Smooth muscle cell (in vitro differentiated cells): ENCODE measurements at regions not wholly inside any gene's neighbourhood (a gene's known extent, or its start where the extent isn't known, plus 50 kb on each side); places are given as distances from the start of the nearest gene placed in this dataset.
"Not testable (repeated sequence)": the region's sequence is repeated elsewhere in the genome, so short reads cannot be mapped to it uniquely, and the experiment has no call there.

Source experiments
- DNase-seq: peaks from one replicate; lab custom pipeline; 2025; ENCODE audit not compliant: unreplicated experiment; lab: John Stamatoyannopoulos, UW
- H2AFZ ChIP-seq: fragments of 200-600 bp; sonication (generic); 2 replicates; pipeline ENCODE4 v1.6.0; 2016; ENCODE audit warnings: antibody characterized with exemption, low read depth, mild to moderate bottlenecking
- H3F3A ChIP-seq: fragments of 200-600 bp; sonication (generic); 2 replicates; pipeline ENCODE4 v1.6.0; 2017; ENCODE audit warnings: antibody characterized with exemption, low read depth
- H3K27ac ChIP-seq: fragments of 200-600 bp; sonication (generic); 2 replicates; pipeline ENCODE4 v1.5.1; 2016; ENCODE audit warnings: low read depth, mild to moderate bottlenecking
- H3K27me3 ChIP-seq: fragments of 200-600 bp; sonication (generic); 2 replicates; pipeline ENCODE4 v1.6.1; 2016; ENCODE audit warnings: low read depth, mild to moderate bottlenecking
- H3K36me3 ChIP-seq: fragments of 200-600 bp; sonication (generic); 2 replicates; pipeline ENCODE4 v1.5.1; 2016; ENCODE audit warnings: low read depth
- H3K4me1 ChIP-seq: fragments of 200-600 bp; sonication (generic); 2 replicates; pipeline ENCODE4 v1.5.1; 2016; ENCODE audit warnings: low read depth
- H3K4me2 ChIP-seq: fragments of 200-600 bp; sonication (generic); 2 replicates; pipeline ENCODE4 v1.6.0; 2016; ENCODE audit warnings: mild to moderate bottlenecking
- H3K4me3 ChIP-seq: fragments of 200-600 bp; sonication (generic); 2 replicates; pipeline ENCODE4 v1.5.1; 2016; ENCODE audit warnings: mild to moderate bottlenecking
- H3K79me2 ChIP-seq: fragments of 200-600 bp; sonication (generic); 2 replicates; pipeline ENCODE4 v1.6.0; 2016; ENCODE audit warnings: low read depth, mild to moderate bottlenecking
- H3K9ac ChIP-seq: fragments of 200-600 bp; sonication (generic); 2 replicates; pipeline ENCODE4 v1.6.0; 2016; ENCODE audit warnings: low read depth
- H3K9me3 ChIP-seq: fragments of 200-600 bp; sonication (generic); replicated peaks from 2 replicates; pipeline ENCODE4 v1.5.1; 2016; ENCODE audit warnings: low read depth
- H4K20me1 ChIP-seq: fragments of 200-600 bp; sonication (generic); 2 replicates; pipeline ENCODE4 v1.6.0; 2016; ENCODE audit warnings: low read depth
- WGBS: methylation state at CpG from one replicate; pipeline ENCODE4 v1.1.7; 2016; ENCODE audit warnings: low lambda C conversion rate; 5-methylcytosine and 5-hydroxymethylcytosine counted together
- TF ChIP-seq, protein P1 (sequence below): fragments of 200-600 bp; sonication (generic); IDR thresholded peaks from 2 replicates; pipeline ENCODE4 v1.5.1; 2017; ENCODE audit warnings: borderline replicate concordance, mild to moderate bottlenecking, antibody characterized with exemption; ENCODE audit not compliant: insufficient read depth, poor library complexity, severe bottlenecking

DNA sequence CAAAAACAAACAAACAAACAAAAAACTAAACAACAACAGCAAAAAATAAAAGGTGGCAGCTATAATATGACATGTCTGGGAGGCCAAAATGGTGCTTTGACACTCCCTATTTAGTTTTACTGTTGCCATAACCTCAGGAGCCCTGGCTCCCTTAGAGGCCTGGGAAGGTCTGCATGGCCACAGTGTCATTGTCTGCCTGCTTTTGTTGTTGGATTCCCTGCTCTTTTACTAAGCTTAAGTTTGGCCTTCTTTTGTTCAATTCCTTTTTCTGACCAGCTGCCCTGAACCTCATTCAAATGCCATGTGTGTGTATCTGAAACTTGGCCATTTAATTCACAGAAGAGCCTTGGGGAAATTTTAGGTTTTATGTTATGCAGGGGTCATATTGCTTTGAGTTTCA is 458.2 kb downstream of the TMEM232 start:
- no peak overlapping the region for H2AFZ ChIP-seq
- TF ChIP-seq, protein P1, sequence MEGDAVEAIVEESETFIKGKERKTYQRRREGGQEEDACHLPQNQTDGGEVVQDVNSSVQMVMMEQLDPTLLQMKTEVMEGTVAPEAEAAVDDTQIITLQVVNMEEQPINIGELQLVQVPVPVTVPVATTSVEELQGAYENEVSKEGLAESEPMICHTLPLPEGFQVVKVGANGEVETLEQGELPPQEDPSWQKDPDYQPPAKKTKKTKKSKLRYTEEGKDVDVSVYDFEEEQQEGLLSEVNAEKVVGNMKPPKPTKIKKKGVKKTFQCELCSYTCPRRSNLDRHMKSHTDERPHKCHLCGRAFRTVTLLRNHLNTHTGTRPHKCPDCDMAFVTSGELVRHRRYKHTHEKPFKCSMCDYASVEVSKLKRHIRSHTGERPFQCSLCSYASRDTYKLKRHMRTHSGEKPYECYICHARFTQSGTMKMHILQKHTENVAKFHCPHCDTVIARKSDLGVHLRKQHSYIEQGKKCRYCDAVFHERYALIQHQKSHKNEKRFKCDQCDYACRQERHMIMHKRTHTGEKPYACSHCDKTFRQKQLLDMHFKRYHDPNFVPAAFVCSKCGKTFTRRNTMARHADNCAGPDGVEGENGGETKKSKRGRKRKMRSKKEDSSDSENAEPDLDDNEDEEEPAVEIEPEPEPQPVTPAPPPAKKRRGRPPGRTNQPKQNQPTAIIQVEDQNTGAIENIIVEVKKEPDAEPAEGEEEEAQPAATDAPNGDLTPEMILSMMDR: no peak
- no peak overlapping the region for H3K4me3 ChIP-seq

DNA sequence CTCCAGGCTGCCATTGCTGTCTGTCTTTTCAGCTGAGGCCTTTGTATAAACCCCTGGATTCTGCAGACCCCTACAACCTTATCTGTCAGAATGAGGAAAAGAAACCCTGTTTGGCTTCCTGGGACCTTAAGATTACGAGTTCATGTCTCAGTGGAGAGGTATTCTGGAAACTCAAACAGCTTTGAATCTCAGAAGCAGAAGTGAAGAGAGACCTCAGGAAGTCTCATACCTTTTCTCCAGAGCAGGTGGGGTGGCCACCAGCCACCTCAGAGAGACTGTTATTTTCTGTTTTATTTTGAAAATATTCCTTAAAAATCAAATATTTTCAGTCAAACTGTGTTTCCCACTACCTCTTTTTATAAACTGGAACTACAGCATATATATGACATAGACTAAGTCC is 457.5 kb downstream of the TMEM232 start:
- WGBS: 91% methylated on average over 1 of the region's 1 CpG
- H3F3A ChIP-seq: no peaks in the 10 kb centered on the region
- no peak overlapping the region for H3K27ac ChIP-seq
- TF ChIP-seq, protein P1: no peak
- no peak overlapping the region for H3K4me2 ChIP-seq
- H3K36me3 ChIP-seq: no peaks in the 10 kb centered on the region
- no peak overlapping the region for H2AFZ ChIP-seq
- H3K9ac ChIP-seq: no peak overlapping the region
- H3K4me1 ChIP-seq: peaks cover 13% of the 10 kb centered on the region
- DNase-seq: no peak
- H3K27me3 ChIP-seq: no peaks in the 10 kb centered on the region
- H3K4me3 ChIP-seq: no peak overlapping the region
- no peaks in the 10 kb centered on the region for H3K79me2 ChIP-seq
- no peaks in the 10 kb centered on the region for H4K20me1 ChIP-seq
- H3K9me3 ChIP-seq: no peaks in the 10 kb centered on the region

More for the DNA sequence above, 458.2 kb downstream of the TMEM232 start:
- Histone ChIP-seq H3K36me3 (no peaks in the 10 kb centered on the region), H3K9ac (no peak overlapping the region), H3K27ac (no peak overlapping the region), H3K27me3 (no peaks in the 10 kb centered on the region), H4K20me1 (no peaks in the 10 kb centered on the region), H3K79me2 (no peaks in the 10 kb centered on the region), H3F3A (no peaks in the 10 kb centered on the region), H3K4me1 (peaks cover 13% of the 10 kb centered on the region), H3K9me3 (no peaks in the 10 kb centered on the region), H3K4me2 (no peak overlapping the region)
- DNase-seq: no peak

DNA sequence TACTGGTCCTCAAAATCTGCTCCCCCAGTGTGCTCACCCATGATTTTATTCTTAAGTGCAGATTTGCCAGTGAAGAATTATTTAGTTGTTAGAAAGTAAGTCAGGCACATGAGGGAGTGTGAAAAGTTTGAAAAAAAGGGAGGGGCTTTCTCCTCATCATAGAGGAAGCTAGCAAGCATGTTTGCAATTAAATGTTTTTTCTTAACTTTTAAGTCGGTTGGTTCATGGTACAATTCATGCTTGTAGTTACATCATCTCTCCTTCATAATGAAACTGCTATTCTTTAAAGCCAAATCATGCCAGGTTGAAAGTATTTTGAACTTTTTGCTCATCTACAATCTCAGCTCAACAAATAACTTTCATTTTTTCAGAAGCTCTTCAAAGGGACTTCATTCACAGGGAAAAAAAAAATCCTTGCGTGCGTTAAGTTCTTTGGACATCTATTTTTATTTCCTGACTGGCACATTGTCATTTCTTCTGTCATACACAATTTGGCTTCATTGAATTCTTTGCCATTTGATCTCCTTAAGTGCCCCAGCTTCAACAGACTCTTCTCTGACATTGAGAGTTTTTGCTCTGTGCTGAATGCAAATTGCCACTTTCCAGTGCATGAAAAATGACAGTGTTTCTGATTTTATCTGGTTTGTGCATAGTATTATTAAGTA is 456.9 kb downstream of the TMEM232 start:
- H3K27ac ChIP-seq: no peak overlapping the region
- H3F3A ChIP-seq: no peaks in the 10 kb centered on the region
- TF ChIP-seq, protein P1: no peak
- no peaks in the 10 kb centered on the region for H3K9me3 ChIP-seq
- WGBS: 87% methylated on average over 3 of the region's 3 CpGs
- no peak overlapping the region for H2AFZ ChIP-seq
- DNase-seq: no peak
- no peak overlapping the region for H3K9ac ChIP-seq
- no peaks in the 10 kb centered on the region for H4K20me1 ChIP-seq
- no peaks in the 10 kb centered on the region for H3K27me3 ChIP-seq
- H3K4me2 ChIP-seq: no peak overlapping the region
- H3K4me3 ChIP-seq: no peak overlapping the region
- H3K4me1 ChIP-seq: peaks cover 13% of the 10 kb centered on the region
- no peaks in the 10 kb centered on the region for H3K36me3 ChIP-seq
- H3K79me2 ChIP-seq: no peaks in the 10 kb centered on the region

DNA sequence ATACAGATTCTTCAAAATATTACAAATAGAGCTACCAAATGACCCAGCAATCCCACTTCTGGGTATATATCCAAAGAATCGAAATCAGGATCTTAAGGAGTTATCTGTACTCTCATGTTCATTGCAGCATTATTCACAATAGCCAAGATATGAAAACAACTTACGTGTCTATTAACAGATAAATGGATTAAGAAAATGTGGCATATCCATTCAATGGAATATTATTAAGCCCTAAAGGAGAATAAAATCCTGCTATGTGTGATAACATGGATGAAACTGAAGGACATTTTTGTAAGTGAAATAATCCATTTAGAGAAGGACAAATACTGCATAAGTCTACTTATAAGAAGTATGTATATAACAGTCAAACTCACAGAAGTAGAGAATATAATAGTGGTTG is 450.6 kb downstream of the TMEM232 start:
- H3K27ac ChIP-seq: no peak overlapping the region
- no peak for DNase-seq
- H3K4me1 ChIP-seq: no peaks in the 10 kb centered on the region
- no peaks in the 10 kb centered on the region for H3F3A ChIP-seq
- H3K36me3 ChIP-seq: no peaks in the 10 kb centered on the region
- H2AFZ ChIP-seq: no peak overlapping the region
- 94% methylated on average over 2 of the region's 2 CpGs for WGBS
- H3K79me2 ChIP-seq: no peaks in the 10 kb centered on the region
- H3K27me3 ChIP-seq: no peaks in the 10 kb centered on the region
- H4K20me1 ChIP-seq: no peaks in the 10 kb centered on the region
- H3K4me3 ChIP-seq: no peak overlapping the region
- no peak overlapping the region for H3K9ac ChIP-seq
- no peaks in the 10 kb centered on the region for H3K9me3 ChIP-seq
- TF ChIP-seq, protein P1: no peak
- no peak overlapping the region for H3K4me2 ChIP-seq

GRCh38 chr5:110278449-110278848 is 448.0 kb downstream of the TMEM232 start:
- H3K9me3 ChIP-seq, H3K36me3 ChIP-seq, H3K27me3 ChIP-seq, H3K27ac ChIP-seq, H3K4me1 ChIP-seq, H3K4me2 ChIP-seq, H3F3A ChIP-seq, H4K20me1 ChIP-seq, H3K79me2 ChIP-seq, H3K4me3 ChIP-seq, DNase-seq, H3K9ac ChIP-seq, H2AFZ ChIP-seq: not testable (repeated sequence)
- 93% methylated on average over 1 of the region's 1 CpG for WGBS

- not testable (repeated sequence) for H3K36me3 ChIP-seq, H2AFZ ChIP-seq, H3K27ac ChIP-seq, H3F3A ChIP-seq, H4K20me1 ChIP-seq, H3K9ac ChIP-seq, H3K79me2 ChIP-seq, H3K4me1 ChIP-seq, H3K9me3 ChIP-seq, DNase-seq, H3K4me3 ChIP-seq, H3K4me2 ChIP-seq, H3K27me3 ChIP-seq
- 85% methylated on average over 8 of the region's 8 CpGs for WGBS
Measured at GRCh38 chr5:110284121-110284520, 442.4 kb downstream of the TMEM232 start.
